DOHH2 (cell line): ENCODE measurements at regions not wholly inside any gene's neighbourhood (a gene's known extent, or its start where the extent isn't known, plus 50 kb on each side); places are given as distances from the start of the nearest gene placed in this dataset.

ENCODE experiments used
- EZH2phosphoT487 ChIP-seq: fragments of 200-600 bp; sonication (generic); IDR thresholded peaks from 2 replicates; pipeline ENCODE4 v1.6.1; 2017; ENCODE audit warnings: borderline replicate concordance, mild to moderate bottlenecking, antibody characterized with exemption, low read length, moderate library complexity, mixed read lengths
- TF ChIP-seq, protein P1 (sequence below): fragments of 200-600 bp; sonication (generic); IDR thresholded peaks from one replicate; pipeline ENCODE4 v1.5.1; 2014; ENCODE audit warnings: antibody characterized with exemption, mild to moderate bottlenecking, low read depth, low read length; ENCODE audit not compliant: poor library complexity, severe bottlenecking

DNA sequence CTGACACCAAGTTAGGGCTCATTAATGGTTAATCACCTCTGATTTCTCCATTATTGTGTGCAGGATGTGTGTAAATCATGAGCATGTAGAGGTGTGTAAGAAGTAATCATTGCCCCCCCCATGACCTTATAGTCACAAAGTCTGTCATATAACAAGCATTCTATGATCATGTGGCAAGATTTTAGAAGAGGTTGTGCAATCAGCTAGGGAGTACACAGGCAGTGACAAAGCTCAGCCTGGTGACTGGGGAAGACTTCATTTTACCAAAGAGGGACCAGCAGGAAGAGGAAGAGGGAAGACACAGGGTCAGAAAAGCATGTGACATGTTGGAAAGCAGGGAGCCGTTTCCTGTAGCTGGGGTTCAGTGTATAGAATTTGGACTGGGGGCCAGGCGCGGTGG is 176.5 kb upstream of the LARGE1 start:
- TF ChIP-seq, protein P1, sequence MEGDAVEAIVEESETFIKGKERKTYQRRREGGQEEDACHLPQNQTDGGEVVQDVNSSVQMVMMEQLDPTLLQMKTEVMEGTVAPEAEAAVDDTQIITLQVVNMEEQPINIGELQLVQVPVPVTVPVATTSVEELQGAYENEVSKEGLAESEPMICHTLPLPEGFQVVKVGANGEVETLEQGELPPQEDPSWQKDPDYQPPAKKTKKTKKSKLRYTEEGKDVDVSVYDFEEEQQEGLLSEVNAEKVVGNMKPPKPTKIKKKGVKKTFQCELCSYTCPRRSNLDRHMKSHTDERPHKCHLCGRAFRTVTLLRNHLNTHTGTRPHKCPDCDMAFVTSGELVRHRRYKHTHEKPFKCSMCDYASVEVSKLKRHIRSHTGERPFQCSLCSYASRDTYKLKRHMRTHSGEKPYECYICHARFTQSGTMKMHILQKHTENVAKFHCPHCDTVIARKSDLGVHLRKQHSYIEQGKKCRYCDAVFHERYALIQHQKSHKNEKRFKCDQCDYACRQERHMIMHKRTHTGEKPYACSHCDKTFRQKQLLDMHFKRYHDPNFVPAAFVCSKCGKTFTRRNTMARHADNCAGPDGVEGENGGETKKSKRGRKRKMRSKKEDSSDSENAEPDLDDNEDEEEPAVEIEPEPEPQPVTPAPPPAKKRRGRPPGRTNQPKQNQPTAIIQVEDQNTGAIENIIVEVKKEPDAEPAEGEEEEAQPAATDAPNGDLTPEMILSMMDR: no peak
- no peak for TF ChIP-seq EZH2phosphoT487
